ENCODE measurements at regions not wholly inside any gene's neighbourhood (a gene's known extent, or its start where the extent isn't known, plus 50 kb on each side); places are given as distances from the start of the nearest gene placed in this dataset.

GRCh38 chr10:128843972-128844371, 623.1 kb upstream of the MGMT start:
- FAIRE-seq (no peak), DNase-seq (ENCODE audit: insufficient read length, low spot score) (no peak)
- no peak for TF ChIP-seq POLR2A (IDR thresholded peaks at IDR 0.05; ENCODE audit: low read depth, low read length)

GRCh38 chr10:128846927-128847326, 620.1 kb upstream of the MGMT start:
- FAIRE-seq: no peak
- DNase-seq (ENCODE audit: insufficient read length, low spot score): no peak
- TF ChIP-seq POLR2A (IDR thresholded peaks at IDR 0.05; ENCODE audit: low read depth, low read length): no peak

- no peak for TF ChIP-seq POLR2A (IDR thresholded peaks at IDR 0.05; ENCODE audit: low read depth, low read length)
- DNase-seq (ENCODE audit: insufficient read length, low spot score) (no peak), FAIRE-seq (no peak)
Observed at GRCh38 chr10:128848810-128849209, 618.2 kb upstream of the MGMT start.

- TF ChIP-seq POLR2A (IDR thresholded peaks at IDR 0.05; ENCODE audit: low read depth, low read length): no peak
- FAIRE-seq (no peak), DNase-seq (ENCODE audit: insufficient read length, low spot score) (no peak)
Observed at GRCh38 chr10:128850647-128851046, 616.4 kb upstream of the MGMT start.

- FAIRE-seq: no peak
- no peak for DNase-seq (ENCODE audit: insufficient read length, low spot score)
- TF ChIP-seq POLR2A (IDR thresholded peaks at IDR 0.05; ENCODE audit: low read depth, low read length): no peak
Observed at GRCh38 chr10:128851281-128851680, 615.8 kb upstream of the MGMT start.

- TF ChIP-seq POLR2A (IDR thresholded peaks at IDR 0.05; ENCODE audit: low read depth, low read length): no peak
- DNase-seq (ENCODE audit: insufficient read length, low spot score) (no peak), FAIRE-seq (no peak)
Observed at GRCh38 chr10:128851726-128852125, 615.3 kb upstream of the MGMT start.

GRCh38 chr10:128852449-128852848, 614.6 kb upstream of the MGMT start:
- TF ChIP-seq POLR2A (IDR thresholded peaks at IDR 0.05; ENCODE audit: low read depth, low read length): no peak
- DNase-seq (ENCODE audit: insufficient read length, low spot score): no peak
- FAIRE-seq: no peak

- no peak for FAIRE-seq
- TF ChIP-seq POLR2A (IDR thresholded peaks at IDR 0.05; ENCODE audit: low read depth, low read length): no peak
- DNase-seq (ENCODE audit: insufficient read length, low spot score): no peak
Observed at GRCh38 chr10:128852902-128853301, 614.1 kb upstream of the MGMT start.

GRCh38 chr10:128853537-128853936, 613.5 kb upstream of the MGMT start:
- TF ChIP-seq POLR2A (IDR thresholded peaks at IDR 0.05; ENCODE audit: low read depth, low read length): no peak
- no peak for DNase-seq (ENCODE audit: insufficient read length, low spot score)
- FAIRE-seq: no peak

- no peak for TF ChIP-seq POLR2A (IDR thresholded peaks at IDR 0.05; ENCODE audit: low read depth, low read length)
- FAIRE-seq: no peak
Observed at GRCh38 chr10:128854204-128854603, 612.8 kb upstream of the MGMT start.

GRCh38 chr10:128854963-128855362, 612.1 kb upstream of the MGMT start:
- DNase-seq (ENCODE audit: insufficient read length, low spot score): no peak
- no peak for FAIRE-seq
- TF ChIP-seq POLR2A (IDR thresholded peaks at IDR 0.05; ENCODE audit: low read depth, low read length): no peak

More at GRCh38 chr10:128854204-128854603, 612.8 kb upstream of the MGMT start:
- no peak for DNase-seq (ENCODE audit: insufficient read length, low spot score)

GRCh38 chr10:128855618-128856428, 611.2 kb upstream of the MGMT start:
- FAIRE-seq: no peak

GRCh38 chr10:128859738-128860386, 607.2 kb upstream of the MGMT start:
- DNase-seq (ENCODE audit: insufficient read length, low spot score) (no peak), FAIRE-seq (no peak)
- no peak for TF ChIP-seq POLR2A (IDR thresholded peaks at IDR 0.05; ENCODE audit: low read depth, low read length)

More at GRCh38 chr10:128855618-128856428, 611.2 kb upstream of the MGMT start:
- DNase-seq (ENCODE audit: insufficient read length, low spot score): no peak
- TF ChIP-seq POLR2A (IDR thresholded peaks at IDR 0.05; ENCODE audit: low read depth, low read length): no peak

GRCh38 chr10:128860574-128860973, 606.5 kb upstream of the MGMT start:
- no peak for TF ChIP-seq POLR2A (IDR thresholded peaks at IDR 0.05; ENCODE audit: low read depth, low read length)
- no peak for DNase-seq (ENCODE audit: insufficient read length, low spot score)
- FAIRE-seq: no peak

Measured in H54 (cell line).